Vagina (tissue), 2 donors: ENCODE measurements at regions not wholly inside any gene's neighbourhood (a gene's known extent, or its start where the extent isn't known, plus 50 kb on each side); places are given as distances from the start of the nearest gene placed in this dataset.

ENCODE experiments used
- DNase-seq, 2 donors: peaks; one replicate each; pipeline ENCODE4 v3.0.0-alpha.2; 2017; ENCODE audit errors: extremely low spot score in 2 of 2
- H3K27ac ChIP-seq: fragments of 200-600 bp; sonication (generic); one replicate; pipeline ENCODE4 v1.5.1; 2019
- H3K27me3 ChIP-seq: fragments of 200-600 bp; sonication (generic); one replicate; pipeline ENCODE4 v1.5.1; 2019
- H3K36me3 ChIP-seq, 2 donors: fragments of 200-600 bp; sonication (generic); one replicate each; pipeline ENCODE4 v1.5.1; 2017 to 2019
- H3K4me1 ChIP-seq: fragments of 200-600 bp; sonication (generic); one replicate; pipeline ENCODE4 v1.5.1; 2019
- H3K4me3 ChIP-seq, 2 donors: fragments of 200-600 bp; sonication (generic); 1 replicate in 1 of 2; 2 replicates in 1 of 2; pipeline ENCODE4 v1.5.1; 2016 to 2019
- H3K9me3 ChIP-seq: fragments of 200-600 bp; sonication (generic); one replicate; pipeline ENCODE4 v1.5.1; 2019
- POLR2A ChIP-seq, 2 donors: fragments of 450-650 bp; IDR thresholded peaks; one replicate each; pipeline ENCODE4 v1.6.1; 2017; ENCODE audit warnings: antibody characterized with exemption in 2 of 2, mild to moderate bottlenecking in 2 of 2, moderate library complexity in 2 of 2
- POLR2AphosphoS5 ChIP-seq, 2 donors: sonication (generic); formaldehyde crosslinking; IDR thresholded peaks; one replicate each; pipeline ENCODE4 v1.9.0; 2017; ENCODE audit warnings: antibody characterized with exemption in 2 of 2, mild to moderate bottlenecking in 2 of 2, low read depth in 1 of 2; ENCODE audit not compliant: insufficient read depth in 1 of 2
- intact Hi-C: fragments of 100-400 bp; cut with DNase I; formaldehyde crosslinking; loops from one replicate; pipeline ENCODE4 v1.15.1; 2023
- TF ChIP-seq, protein P1 (sequence below), 3 experiments: fragments of 450-650 bp in 2 of 3; fragments of 200-600 bp in 1 of 3; sonication (generic) in 1 of 3; IDR thresholded peaks; one replicate each; pipeline ENCODE4 v1.5.1; 2017 to 2019; ENCODE audit warnings: antibody characterized with exemption in 3 of 3, mild to moderate bottlenecking in 2 of 3, moderate library complexity in 2 of 3

DNA sequence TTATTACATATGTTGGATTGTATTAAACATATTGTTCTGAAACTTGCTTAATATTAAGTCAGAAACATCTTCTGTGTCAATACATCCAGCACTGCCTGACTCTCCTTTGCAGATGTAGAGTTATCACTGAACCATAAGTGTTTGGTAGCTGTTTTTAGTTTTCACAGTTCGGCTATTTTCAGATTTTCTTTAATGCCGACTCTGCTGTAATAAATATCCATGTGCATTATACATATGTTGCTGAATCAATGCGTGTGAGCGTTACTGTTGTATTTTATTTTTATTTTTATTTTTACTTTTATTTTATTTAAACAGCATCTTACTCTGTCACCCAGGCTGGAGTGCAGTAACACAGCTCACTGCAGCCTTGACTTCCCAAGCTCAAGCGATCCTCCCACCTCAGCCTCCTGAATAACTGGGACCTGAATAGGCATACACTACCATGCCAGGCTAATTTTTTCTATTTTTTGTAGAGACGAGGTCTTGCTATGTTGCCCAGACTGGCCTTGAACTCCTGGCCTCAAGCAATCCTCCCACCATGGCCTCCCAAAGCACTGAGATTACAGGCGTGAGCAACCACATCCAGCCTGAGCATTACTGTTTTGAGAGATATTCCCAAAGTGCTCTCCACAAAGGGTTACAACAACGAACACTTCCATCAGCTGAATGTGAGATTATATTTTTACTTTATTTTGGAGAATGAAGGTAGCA is 50.7 kb upstream of the NOCT start:
- H3K9me3 ChIP-seq, result no peaks in the 10 kb centered on the region
- DNase-seq, result no peak
- intact Hi-C loops, result no loop called here
- no peaks in the 10 kb centered on the region for H3K36me3 ChIP-seq
- no peaks in the 10 kb centered on the region for H3K27me3 ChIP-seq
- H3K27ac ChIP-seq, result no peak overlapping the region
- TF ChIP-seq POLR2A (IDR thresholded peaks at IDR 0.05), result no peak
- TF ChIP-seq, protein P1, sequence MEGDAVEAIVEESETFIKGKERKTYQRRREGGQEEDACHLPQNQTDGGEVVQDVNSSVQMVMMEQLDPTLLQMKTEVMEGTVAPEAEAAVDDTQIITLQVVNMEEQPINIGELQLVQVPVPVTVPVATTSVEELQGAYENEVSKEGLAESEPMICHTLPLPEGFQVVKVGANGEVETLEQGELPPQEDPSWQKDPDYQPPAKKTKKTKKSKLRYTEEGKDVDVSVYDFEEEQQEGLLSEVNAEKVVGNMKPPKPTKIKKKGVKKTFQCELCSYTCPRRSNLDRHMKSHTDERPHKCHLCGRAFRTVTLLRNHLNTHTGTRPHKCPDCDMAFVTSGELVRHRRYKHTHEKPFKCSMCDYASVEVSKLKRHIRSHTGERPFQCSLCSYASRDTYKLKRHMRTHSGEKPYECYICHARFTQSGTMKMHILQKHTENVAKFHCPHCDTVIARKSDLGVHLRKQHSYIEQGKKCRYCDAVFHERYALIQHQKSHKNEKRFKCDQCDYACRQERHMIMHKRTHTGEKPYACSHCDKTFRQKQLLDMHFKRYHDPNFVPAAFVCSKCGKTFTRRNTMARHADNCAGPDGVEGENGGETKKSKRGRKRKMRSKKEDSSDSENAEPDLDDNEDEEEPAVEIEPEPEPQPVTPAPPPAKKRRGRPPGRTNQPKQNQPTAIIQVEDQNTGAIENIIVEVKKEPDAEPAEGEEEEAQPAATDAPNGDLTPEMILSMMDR (IDR thresholded peaks at IDR 0.05), result no peak
- no peak for TF ChIP-seq POLR2AphosphoS5 (IDR thresholded peaks at IDR 0.05; ENCODE audit: insufficient read depth in 1 of 2, low read depth in 1 of 2)
- H3K4me3 ChIP-seq, result no peak overlapping the region
- H3K4me1 ChIP-seq, result no peaks in the 10 kb centered on the region

DNA sequence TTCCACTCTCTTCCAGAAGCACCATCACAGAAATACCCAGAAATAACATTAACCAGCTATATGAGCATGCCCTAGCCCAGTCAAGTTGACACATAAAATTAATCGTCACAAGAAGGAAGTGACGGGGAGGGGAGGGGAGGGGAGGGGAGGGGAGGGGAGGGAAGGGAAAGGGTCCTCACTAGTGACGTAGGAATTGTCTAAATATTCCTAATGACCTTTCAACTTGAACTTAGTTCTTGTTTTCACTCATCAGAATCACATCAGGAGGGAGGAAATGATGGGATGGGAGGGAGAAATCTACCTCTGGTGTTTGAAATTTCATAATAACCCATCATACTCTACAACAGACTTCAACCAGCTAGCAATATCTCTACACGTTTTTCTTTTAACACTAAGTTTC is 52.2 kb upstream of the NOCT start:
- TF ChIP-seq POLR2AphosphoS5 (IDR thresholded peaks at IDR 0.05; ENCODE audit: insufficient read depth in 1 of 2, low read depth in 1 of 2), result no peak
- no peak for TF ChIP-seq POLR2A (IDR thresholded peaks at IDR 0.05)
- TF ChIP-seq, protein P1 (IDR thresholded peaks at IDR 0.05), result no peak
- Histone ChIP-seq H3K9me3 (no peaks in the 10 kb centered on the region), H3K36me3 (no peaks in the 10 kb centered on the region), H3K4me1 (no peaks in the 10 kb centered on the region), H3K27me3 (no peaks in the 10 kb centered on the region), H3K4me3 (no peak overlapping the region), H3K27ac (no peak overlapping the region)
- intact Hi-C loops, result no loop called here
- DNase-seq, result no peak

GRCh38 chr4:138961664-138962063 is 53.9 kb upstream of the NOCT start:
- intact Hi-C loops, result no loop called here
- Histone ChIP-seq H3K27ac (no peak overlapping the region), H3K27me3 (no peaks in the 10 kb centered on the region), H3K4me1 (no peaks in the 10 kb centered on the region), H3K36me3 (no peaks in the 10 kb centered on the region), H3K4me3 (no peak overlapping the region), H3K9me3 (no peaks in the 10 kb centered on the region)
- TF ChIP-seq POLR2A (IDR thresholded peaks at IDR 0.05) (no peak), POLR2AphosphoS5 (IDR thresholded peaks at IDR 0.05; ENCODE audit: insufficient read depth in 1 of 2, low read depth in 1 of 2) (no peak)
- TF ChIP-seq, protein P1 (IDR thresholded peaks at IDR 0.05), result no peak
- no peak for DNase-seq

GRCh38 chr4:138961129-138961528 is 54.5 kb upstream of the NOCT start:
- Histone ChIP-seq H3K9me3 (no peaks in the 10 kb centered on the region), H3K27me3 (no peaks in the 10 kb centered on the region), H3K36me3 (no peaks in the 10 kb centered on the region), H3K4me1 (no peaks in the 10 kb centered on the region), H3K27ac (no peak overlapping the region), H3K4me3 (no peak overlapping the region)
- TF ChIP-seq, protein P1 (IDR thresholded peaks at IDR 0.05), result no peak
- no peak for TF ChIP-seq POLR2AphosphoS5 (IDR thresholded peaks at IDR 0.05; ENCODE audit: insufficient read depth in 1 of 2, low read depth in 1 of 2)
- no peak for TF ChIP-seq POLR2A (IDR thresholded peaks at IDR 0.05)
- intact Hi-C loops, result no loop called here
- DNase-seq, result no peak

DNA sequence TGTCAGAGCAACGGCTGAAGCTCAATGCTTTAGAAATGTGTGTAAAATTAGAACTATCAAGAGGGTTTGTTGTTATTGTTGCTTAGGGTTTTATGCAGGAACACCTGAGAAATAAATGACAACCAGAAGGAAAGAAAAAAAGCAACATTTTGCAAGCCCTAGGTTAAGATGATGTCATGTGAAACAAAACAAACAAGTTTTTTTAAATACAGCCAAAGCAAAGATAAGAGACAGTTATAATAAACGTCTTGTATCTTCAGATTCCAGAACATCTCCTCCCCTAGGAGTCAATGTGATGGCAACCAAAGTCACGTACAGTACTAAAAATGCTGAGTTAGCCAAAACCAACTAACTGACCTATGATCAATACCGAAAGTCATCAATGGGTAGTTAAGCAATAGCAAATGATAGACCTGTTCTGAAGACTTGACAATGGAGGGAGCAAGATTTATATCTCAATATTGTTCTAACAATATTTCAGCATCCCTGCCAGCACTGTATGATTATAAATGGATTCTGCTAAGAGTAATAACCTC is 55.3 kb upstream of the NOCT start:
- H3K27ac ChIP-seq, result no peak overlapping the region
- intact Hi-C loops, result no loop called here
- H3K4me3 ChIP-seq, result no peak overlapping the region
- TF ChIP-seq, protein P1 (IDR thresholded peaks at IDR 0.05), result no peak
- TF ChIP-seq POLR2A (IDR thresholded peaks at IDR 0.05) (no peak), POLR2AphosphoS5 (IDR thresholded peaks at IDR 0.05; ENCODE audit: insufficient read depth in 1 of 2, low read depth in 1 of 2) (no peak)
- no peaks in the 10 kb centered on the region for H3K27me3 ChIP-seq
- no peaks in the 10 kb centered on the region for H3K4me1 ChIP-seq
- no peaks in the 10 kb centered on the region for H3K9me3 ChIP-seq
- H3K36me3 ChIP-seq, result no peaks in the 10 kb centered on the region
- no peak for DNase-seq
